Stimulated activated CD8-positive, alpha-beta memory T cell treated with anti-CD3 and anti-CD28 coated beads, Interleukin-15, amount 100 ng/mL, for 1 hour (primary cell): ENCODE measurements at regions not wholly inside any gene's neighbourhood (a gene's known extent, or its start where the extent isn't known, plus 50 kb on each side); places are given as distances from the start of the nearest gene placed in this dataset.
A peak's percentile ranks its signal among the peaks of the same experiment; 100 is the strongest.
"Not testable (repeated sequence)": the region's sequence is repeated elsewhere in the genome, so short reads cannot be mapped to it uniquely, and the experiment has no call there.

Experiments used
- DNase-seq: peaks from one replicate; pipeline ENCODE4 v3.0.0-alpha.2; 2020; ENCODE audit warnings: low read depth

- no peak for DNase-seq
These were observed 51.2 kb upstream of the LBX1 start for GRCh38 chr10:101280511-101280910.

- not testable (repeated sequence) for DNase-seq
These were observed 51.7 kb upstream of the LBX1 start for GRCh38 chr10:101280921-101281320.

- no peak for DNase-seq
These were observed 53.7 kb upstream of the LBX1 start for GRCh38 chr10:101282947-101283346.

- no peak for DNase-seq
These were observed 54.5 kb upstream of the LBX1 start for GRCh38 chr10:101283762-101284100.

- DNase-seq = no peak
These were observed 55.0 kb upstream of the LBX1 start for GRCh38 chr10:101284101-101284743.

- no peak for DNase-seq
These were observed 55.6 kb upstream of the LBX1 start for GRCh38 chr10:101284744-101285463.

GRCh38 chr10:101285519-101286070 is 56.3 kb upstream of the LBX1 start:
- DNase-seq = no peak

GRCh38 chr10:101286248-101287046 is 57.2 kb upstream of the LBX1 start:
- no peak for DNase-seq

GRCh38 chr10:101287183-101287996 is 58.1 kb upstream of the LBX1 start:
- DNase-seq = no peak

GRCh38 chr10:101287997-101288635 is 58.9 kb upstream of the LBX1 start:
- no peak for DNase-seq

GRCh38 chr10:101289541-101289940 is 60.3 kb upstream of the LBX1 start:
- DNase-seq = no peak

GRCh38 chr10:101290431-101290830 is 61.2 kb upstream of the LBX1 start:
- no peak for DNase-seq

GRCh38 chr10:101290881-101291280 is 61.6 kb upstream of the LBX1 start:
- no peak for DNase-seq

- DNase-seq = peak; percentile 30
These were observed 62.3 kb upstream of the LBX1 start for GRCh38 chr10:101291331-101292193.

GRCh38 chr10:101292194-101293006 is 61.6 kb upstream of the BTRC start:
- no peak for DNase-seq

GRCh38 chr10:101293007-101293723 is 60.8 kb upstream of the BTRC start:
- no peak for DNase-seq

- no peak for DNase-seq
These were observed 59.9 kb upstream of the BTRC start for GRCh38 chr10:101294109-101294508.

GRCh38 chr10:101295261-101295660 is 58.7 kb upstream of the BTRC start:
- DNase-seq = no peak
